ENCODE measurements at regions not wholly inside any gene's neighbourhood (a gene's known extent, or its start where the extent isn't known, plus 50 kb on each side); places are given as distances from the start of the nearest gene placed in this dataset.
"Not testable (repeated sequence)": the region's sequence is repeated elsewhere in the genome, so short reads cannot be mapped to it uniquely, and the experiment has no call there.

DNA sequence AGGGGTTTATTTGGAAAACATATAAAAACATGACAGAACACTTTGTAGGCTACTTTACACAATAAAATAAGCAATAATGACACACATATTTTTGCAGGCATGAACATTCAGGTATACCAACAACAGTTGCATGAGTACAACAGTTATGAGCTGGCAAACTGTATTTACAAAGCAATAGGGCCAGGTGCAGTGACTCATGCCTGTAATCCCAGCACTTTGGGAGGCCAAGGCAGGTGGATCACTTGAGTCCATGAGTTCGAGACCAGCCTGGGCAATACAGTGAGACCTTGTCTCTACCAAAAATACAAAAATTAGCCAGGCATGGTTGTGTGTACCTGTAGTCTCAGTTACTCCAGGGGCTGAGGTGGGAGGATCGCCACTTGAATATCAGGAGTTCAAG, 101.1 kb downstream of the BMP4 start:
- no peak for DNase-seq

DNA sequence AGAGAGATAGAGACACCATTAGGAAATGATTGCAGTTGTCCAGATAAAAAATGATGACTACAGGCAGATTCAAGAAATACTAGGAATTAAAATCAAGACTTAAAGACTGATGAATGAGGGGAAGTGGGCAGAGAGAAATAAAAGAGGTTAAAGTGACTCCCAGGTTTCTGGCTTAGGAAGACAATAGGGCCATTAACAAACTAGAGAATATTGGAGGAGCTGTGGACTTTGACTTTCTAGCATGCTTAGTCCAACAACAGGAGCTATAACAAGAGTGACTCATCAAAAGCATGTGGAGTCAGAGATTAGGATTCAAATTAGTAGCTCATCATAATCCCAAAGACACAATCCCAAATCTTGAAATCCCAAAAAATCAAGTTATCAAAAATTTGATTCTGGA, 101.5 kb downstream of the BMP4 start:
- DNase-seq, result no peak

DNA sequence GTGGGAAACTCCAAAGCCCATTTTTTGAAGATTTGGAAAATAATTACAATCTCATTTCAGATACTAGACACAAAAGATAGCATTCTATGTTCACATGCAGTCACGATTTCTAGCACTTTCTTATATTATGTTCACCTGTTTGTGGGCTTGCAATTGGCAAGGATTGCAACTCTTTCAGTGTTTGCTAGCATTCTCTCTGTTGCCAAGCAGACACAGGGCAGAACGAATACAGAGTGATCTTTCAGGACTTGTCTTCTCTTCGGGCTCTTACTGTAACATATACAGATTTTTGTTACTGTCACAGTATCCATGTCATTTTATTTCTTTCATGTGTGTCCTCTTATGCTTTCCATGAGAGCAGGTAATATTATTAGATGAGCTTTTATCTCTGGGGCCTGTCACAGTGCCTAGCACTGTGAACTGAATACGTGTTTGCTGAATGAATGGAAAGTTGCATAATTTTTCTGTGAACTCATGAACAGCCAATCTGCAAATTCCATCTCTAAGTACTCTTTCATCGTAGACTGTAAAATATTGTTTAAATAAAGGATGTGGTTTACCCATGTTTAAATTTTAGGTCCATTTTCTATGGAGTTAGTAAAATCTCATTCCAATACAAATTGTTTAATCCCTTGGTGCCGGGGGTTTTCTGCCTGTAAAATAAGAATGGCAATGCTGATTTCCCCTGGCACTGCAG, 105.1 kb downstream of the BMP4 start:
- no peak for DNase-seq

DNA sequence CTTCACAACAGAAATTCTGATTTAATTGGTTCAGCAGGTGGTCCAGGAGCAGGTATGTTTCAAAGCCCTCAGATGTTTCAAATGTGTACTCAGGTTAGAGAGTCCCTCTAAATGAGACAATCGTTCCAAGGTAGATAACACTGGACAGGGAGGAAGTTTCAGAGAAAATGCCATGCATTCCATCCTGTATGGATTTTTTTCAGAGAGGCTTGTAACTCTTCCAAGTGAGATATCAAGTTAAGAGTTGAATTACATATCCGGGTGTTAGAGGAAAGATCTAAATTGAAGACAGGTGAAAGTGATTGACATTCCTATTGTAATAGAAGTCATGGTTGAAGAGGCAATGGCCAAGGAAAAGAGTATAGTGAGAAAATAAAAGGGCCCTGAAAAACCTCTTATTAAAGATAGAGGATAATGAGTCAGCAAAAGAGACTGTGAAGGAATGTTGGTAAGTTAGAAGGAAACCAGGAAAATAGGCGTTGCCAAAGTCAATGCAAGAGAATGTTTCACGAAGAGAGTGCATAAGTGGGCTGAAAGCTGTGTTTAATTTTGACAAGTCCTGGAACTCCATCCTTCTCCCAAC, 105.8 kb downstream of the BMP4 start:
- DNase-seq, result no peak

DNA sequence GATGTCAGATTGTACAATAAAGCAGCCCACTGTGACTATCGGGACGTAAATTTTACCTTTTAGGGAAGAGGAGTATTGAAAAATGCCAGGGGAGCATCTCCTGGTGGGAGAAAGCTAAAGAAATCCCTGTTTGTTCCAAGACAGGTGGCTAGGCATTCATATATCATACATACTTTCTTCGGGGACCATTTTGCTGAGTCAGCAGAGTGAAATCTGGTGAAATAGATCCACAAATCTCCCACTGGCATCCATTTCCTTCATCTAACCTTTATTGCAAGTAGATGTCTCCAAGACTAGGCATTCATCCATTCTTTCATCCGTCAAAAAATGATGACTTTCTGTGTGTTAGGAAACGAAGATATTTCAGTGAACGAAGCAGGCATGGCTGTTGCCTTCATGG, 107.1 kb downstream of the BMP4 start:
- DNase-seq, result no peak

DNA sequence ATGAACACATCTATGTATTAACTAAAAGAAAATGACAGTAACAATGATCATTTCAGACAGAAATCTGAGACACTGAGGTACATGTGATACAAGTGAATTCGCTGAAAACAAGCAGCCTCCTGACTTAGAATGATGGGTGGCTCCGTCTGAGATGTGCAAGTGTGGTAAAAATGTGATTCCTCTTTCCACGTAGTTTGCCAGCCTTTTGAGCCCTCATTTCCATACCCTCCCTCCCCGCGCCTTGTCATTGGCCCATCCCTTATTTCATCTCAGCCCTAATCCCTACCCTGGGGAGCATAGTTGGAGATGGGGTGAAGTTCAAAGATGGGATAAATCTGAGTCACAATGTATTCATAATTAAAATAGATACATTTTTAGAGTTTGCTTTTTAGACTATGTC, 107.8 kb downstream of the BMP4 start:
- DNase-seq, result no peak

DNA sequence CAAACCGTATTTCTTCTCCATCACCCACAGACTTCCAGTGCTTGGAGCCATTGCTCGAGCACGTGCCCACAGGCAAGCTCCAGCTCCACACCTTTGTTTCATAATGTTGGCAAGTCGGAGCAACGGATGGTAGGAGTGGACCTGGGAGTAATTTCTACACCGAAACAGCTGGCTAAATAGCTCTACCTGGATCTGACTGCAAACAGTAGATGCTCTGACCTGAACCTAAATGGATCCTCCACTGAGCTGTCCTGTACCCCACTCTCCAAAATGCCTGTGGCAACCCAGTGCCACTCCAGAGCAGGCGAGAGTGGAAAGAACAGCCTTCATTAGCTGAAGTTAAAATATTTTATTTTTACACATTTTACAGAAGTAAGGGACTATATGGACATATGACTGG, 108.7 kb downstream of the BMP4 start:
- no peak for DNase-seq

DNA sequence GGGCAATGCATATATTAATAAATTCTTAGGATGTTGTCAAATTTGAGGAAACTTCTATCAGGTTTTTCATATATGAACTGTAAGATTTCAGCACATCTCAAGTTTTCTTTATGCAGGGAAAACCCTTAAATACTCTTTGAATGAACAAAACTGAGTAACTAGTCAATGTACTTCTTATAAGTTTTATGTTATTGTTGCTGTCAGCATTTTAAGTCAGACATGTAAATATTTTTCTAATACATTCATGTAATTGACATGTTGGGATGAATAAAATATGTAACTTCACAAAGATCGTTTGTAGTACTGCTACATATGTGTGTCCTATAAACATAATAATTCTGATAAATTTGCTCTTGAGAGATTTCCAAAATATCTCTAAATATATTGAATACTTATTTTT, 109.6 kb downstream of the BMP4 start:
- DNase-seq, result no peak

DNA sequence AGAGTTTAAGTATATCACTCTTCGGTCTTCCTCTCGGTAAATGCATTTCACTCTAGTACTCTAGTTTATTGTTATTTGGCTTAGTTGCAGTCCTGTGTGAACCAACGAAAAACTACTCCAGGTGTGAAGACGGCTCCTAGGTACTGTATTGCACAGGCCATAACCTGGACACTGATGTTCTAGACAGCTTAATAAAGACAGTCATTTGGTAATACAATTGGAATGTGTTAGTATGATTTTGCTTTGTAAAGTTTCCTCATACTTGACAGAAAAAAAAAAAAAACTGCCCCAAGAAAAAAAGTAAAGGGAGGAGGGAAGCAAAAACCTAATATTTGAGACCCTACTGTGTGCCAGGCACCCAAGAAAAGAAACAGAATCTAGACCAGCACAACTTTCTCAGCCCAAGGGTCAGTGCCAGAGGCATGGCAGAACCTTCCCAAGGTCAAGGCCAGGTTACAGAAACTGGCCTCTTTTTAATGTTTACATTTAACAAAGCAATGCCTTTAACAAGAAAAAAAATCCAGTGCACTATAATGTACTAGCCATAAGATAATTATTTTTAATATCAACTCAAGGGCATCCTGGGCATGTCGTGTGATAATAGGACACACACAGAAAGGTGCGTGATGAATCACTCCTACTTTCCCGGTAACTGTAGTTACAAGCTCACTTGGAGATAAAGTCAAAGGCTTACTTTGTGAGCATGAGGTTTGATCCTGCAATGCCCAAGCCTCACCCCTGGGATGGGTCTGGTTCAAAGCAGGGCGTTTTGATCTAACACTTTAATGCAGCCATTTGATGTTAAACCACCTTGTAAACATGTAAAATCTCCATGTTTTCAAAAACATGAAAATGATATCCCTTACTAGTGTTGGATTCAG, 110.6 kb downstream of the BMP4 start:
- DNase-seq, result no peak

DNA sequence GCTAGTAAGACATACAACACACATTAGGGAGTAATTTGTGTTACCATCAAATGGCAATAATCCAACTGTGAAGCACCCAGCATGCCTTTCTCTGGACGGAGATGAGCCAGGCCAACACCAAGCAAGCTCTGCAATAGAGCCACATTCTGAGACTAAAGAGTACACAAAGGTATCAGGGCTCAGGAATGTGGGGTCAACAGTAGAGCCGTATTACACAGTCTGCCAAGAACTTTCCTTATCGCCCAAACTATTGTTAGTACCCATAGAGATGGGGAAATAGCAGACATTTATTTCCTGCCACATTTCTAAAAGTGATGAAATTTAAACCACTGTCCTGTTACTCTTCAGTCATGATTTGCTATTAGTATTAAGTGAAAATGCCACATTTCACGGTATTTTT, 113.7 kb downstream of the BMP4 start:
- no peak for DNase-seq

DNA sequence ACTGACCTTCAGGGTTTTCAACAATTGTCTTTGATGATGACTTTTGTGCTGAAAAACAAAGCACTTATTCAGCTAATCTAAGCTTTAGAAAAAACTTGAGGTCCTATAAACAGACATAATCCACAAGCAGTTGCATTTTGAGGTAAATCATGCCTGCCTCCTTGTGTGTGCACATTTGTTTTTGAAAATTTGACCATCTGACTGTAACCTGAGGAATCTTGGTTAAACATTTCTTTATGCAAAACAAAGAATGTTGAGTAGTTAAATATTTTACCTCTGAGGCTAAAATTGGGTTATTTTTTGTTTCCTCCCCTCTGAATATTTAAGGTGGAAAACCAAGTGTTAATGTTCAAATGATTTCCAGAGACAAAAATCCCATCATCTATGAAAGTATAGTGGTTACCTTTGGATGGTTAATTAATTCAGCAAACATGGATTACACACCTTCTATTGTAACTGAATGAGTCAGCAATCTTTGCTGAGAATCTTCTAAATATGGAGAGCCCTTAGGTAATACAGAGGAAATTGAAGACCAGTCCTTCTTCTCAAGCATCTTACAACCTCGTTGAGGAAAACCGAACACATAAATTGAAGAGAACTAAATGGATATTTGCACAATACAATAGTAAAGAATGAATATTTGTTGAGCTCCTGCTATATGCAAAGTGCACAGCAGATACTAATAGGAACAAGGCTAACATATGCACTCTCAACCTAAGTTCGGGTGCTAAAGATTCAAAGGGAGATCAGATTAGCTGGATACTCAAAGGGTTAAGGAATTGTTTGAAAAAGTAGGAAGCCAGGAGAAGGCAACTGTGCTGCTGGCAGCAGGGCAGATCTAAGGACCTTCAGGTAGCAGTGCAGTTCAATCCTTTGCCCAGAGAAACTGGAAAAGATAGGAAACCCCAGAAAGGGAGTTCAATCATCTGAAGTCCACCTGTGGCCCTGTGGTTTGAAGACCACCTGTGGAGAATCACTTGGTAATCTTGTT, 115.2 kb downstream of the BMP4 start:
- DNase-seq, result no peak

DNA sequence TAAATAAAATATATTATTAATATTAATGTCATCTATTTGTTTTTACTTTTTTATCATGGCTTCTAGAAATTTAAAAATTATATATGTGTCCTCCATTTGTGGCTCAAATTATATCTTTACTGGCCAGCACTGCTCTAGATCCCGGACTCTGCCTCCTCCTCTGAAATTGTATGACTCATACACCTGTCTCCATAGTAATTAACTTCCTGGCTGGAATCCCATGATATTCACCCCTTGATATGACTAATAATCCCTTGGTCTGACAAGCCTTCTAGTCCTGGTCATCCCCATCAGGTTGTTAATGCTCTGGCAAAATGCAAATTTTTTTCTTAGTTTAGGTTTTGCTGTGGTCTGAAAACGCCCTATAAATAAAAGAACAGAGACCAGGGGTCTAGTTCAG, 116.2 kb downstream of the BMP4 start:
- DNase-seq, result no peak

DNA sequence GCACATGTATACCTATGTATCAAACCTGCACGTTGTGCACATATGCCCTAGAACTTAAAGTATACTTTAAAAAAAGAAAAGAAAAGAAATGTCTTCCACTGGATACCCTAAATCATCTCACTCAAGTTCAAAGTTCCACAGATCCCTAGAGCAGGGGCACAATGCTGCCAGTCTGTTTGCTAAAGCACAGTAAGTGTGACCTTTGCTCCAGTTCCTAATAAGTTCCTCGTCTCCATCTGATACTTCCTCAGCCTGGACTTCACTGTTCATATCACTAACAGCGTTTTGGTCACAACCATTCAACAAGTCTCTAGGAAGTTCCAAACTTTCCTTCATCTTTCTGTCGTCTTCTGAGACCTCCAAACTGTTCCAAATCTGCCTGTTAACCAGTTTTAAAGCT, 118.3 kb downstream of the BMP4 start:
- DNase-seq, result no peak

DNA sequence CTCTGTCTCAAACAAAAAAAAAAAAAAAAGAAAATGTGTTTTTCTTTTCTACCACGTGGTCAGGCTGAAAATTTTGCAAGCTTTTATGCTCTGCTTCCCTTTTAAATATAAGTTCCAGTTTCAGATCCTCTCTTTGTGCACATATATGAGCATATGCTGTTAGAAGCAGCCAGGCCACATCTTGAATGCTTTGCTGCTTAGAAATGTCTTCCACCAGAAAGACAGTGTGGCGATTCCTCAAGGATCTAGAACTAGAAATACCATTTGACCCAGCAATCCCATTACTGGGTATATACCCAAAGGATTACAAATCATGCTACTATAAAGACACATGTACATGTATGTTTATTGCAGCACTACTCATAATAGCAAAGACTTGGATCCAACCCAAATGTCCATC, 119.0 kb downstream of the BMP4 start:
- DNase-seq, result not testable (repeated sequence)

DNA sequence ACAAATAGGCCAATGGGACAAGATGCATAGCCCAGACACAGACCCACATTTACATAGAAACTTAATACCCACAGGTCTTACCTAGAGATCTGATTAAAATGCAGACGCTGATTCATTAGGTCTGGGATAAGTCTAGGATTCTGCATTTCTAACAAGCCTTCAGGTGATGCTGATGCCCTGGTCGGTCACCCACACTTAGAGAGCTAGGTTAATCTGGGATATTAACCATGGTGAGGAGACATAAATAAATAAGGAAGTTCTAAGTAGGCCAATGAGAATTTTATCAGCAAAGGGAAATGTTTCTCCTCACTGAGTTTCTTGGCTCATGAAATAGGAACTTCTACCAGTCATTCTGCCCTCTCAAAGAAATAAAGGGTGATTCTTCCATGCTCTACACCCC, 120.1 kb downstream of the BMP4 start:
- DNase-seq, result no peak

DNA sequence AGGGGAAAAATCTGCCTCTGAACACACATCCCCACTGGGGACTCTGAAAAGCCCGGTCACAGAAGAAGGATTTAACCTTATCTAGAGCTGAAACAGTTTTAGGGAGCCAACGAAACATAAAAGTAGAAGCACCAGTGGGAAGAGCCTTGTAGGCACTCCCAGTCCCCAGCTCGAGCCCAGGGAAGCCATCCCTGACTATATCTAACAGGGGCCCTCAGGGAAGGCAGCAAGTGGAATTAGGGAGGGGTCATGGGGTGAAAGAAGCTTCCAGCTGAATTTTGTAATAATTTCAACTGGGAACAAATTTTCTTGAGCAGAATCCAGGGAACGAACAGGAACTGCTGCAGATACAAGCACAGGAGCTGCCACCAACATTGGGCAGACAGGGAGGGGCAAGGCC, 127.8 kb downstream of the BMP4 start:
- DNase-seq, result no peak

DNA sequence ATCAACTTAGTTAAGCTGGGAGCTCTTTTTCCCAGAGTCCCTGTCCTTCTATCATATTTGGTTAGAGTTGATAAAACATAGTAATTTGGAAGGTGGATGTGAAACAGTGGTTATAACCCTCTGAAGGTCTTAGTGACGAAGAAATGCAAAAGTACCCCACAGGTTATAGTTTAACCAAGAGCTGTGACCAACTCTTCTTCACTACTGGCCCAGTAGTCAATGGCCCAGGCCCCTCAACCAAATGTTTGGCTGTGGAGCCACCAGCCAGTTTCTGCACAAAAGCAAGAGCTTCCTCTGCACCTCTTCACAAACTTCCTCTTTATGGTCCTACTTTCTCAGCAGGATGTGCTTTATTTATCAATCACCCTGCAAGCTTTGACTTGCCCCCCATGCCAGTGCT, 132.6 kb downstream of the BMP4 start:
- DNase-seq, result no peak

DNA sequence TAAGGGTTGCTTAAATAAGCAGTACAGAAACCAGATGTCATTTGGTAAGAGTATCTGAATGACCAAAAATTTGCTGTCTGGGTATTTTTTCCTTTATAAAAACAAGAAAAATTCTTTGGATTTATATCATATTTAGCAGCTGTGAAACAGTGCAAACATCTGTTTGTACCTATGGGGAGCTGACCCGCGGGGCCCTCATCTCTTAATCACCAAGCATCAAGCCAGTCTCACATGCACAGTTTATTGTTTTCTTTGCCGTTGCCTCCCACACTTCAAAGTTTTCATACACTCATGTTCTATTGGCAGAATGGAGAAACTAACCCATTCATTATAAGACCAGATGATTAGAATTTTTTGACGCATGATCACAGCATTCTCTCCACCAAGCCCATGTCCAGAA, 142.2 kb downstream of the BMP4 start:
- no peak for DNase-seq

DNA sequence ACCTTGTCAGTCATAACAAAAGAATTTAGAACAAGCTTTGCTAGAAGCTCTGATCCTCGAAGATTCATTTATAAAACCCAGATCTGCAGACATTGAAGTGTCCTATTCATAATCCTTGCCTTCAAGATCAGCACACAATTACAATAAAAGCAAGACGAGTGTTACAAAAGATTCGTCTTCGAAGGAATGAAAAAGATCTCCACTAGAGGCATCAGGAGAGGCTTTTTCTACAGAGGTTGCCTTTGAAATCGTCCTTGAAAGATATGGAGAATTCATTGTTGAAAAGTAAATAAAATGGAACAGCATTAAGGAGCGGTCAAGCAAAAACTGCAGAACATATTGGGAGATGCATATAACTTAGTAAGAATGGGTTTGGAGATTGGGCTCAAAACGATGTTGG, 146.4 kb downstream of the BMP4 start:
- DNase-seq, result no peak

DNA sequence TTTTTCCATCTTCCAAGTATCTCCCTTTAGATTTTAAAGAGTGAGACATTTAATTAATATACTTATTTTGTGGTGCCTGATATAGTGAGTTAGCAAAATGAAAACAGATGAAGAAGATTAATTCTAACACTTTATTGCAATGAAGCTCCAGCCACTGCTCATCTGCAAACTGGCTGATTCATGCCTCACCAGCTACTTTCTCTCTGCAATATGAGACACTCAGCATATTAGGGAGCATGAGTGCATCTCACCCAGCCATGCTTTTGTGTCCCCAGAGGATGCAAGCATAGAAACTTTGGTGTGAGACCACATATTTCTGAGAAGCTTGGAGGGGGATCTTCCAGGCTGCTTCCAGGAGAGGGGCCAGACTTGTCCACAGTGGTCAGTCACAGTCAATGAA, 148.6 kb downstream of the BMP4 start:
- no peak for DNase-seq

DNA sequence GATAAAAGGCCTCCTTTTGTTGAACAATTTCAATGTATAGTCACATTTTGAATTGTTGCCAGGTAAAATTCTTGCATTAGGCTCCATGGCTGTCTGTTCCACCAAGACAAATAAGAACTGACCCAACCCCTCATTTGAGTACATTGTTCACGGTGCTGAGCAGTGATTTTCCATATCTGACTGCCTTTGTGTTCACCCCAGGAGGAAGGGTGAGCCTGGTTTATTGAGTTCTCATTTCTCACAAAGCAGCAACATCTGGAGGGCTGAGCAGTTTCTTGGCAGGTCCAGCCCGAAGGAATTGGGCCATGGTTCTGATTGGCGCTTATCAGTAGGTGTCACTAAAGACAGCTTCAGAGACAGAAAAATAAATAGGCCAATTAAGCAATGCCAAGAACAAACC, 149.1 kb downstream of the BMP4 start:
- DNase-seq, result no peak

DNA sequence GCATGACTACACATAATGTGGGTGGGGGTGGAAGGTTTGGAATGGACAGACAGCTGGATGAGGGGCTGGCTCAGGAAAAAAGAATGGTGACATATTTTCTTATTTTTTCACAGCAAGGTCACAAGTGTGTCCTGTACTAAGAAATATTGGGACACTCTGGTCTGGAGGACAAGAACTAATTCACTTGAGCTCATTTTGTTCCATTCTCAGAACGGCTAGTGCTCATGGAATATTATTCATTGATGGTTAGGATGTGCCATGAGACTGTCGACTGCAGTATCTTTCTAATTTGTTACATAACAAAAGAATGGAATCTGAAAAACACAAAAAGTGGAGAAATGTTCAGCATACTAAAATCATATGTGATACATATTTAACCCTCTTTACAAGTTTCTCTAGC, 149.5 kb downstream of the BMP4 start:
- DNase-seq, result no peak

DNA sequence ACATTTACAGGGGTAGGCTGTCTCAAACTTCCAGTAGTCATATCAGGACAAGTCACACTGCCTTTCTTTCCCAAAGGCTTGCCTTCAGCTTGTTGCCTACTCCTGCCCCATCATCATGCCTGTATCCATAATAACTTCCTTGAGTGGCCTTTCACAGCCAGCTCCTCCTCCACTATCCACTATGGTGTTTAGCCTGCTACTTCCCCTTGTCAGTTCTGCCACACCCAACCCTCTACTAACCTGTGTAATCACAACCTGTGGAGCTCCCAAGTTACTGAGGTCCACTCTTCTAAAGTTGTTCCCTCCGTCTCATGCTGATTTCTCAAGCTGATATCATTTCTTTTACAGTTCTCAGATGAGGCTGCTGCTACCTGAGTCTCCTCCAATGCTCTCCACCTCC, 159.9 kb downstream of the BMP4 start:
- DNase-seq, result no peak
